SK-N-MC (cell line): ENCODE measurements at regions not wholly inside any gene's neighbourhood (a gene's known extent, or its start where the extent isn't known, plus 50 kb on each side); places are given as distances from the start of the nearest gene placed in this dataset.

ENCODE experiments used
- EZH2 ChIP-seq: fragments of 200-600 bp; sonication (generic); IDR thresholded peaks from one replicate; pipeline ENCODE4 v1.6.1; 2017; ENCODE audit warnings: antibody characterized with exemption
- FOXP2 ChIP-seq: optimal IDR thresholded peaks from 2 replicates; pipeline ENCODE3; 2011; ENCODE audit warnings: mild to moderate bottlenecking, moderate library complexity; ENCODE audit not compliant: insufficient read depth; ENCODE audit errors: extremely low read length, control extremely low read depth
- POLR2AphosphoS5 ChIP-seq: IDR thresholded peaks from 2 replicates; pipeline ENCODE4 v1.6.1; 2012; ENCODE audit warnings: mild to moderate bottlenecking, low read depth, low read length, borderline replicate concordance

- TF ChIP-seq EZH2: no peak
- TF ChIP-seq POLR2AphosphoS5: no peak
- TF ChIP-seq FOXP2: no peak
Measured at GRCh38 chr4:151939670-151940069, 178.9 kb upstream of the GATB start.
